Epithelial cell of esophagus (primary cell): ENCODE measurements at regions not wholly inside any gene's neighbourhood (a gene's known extent, or its start where the extent isn't known, plus 50 kb on each side); places are given as distances from the start of the nearest gene placed in this dataset.

ENCODE experiments used
- DNase-seq: peaks from one replicate; pipeline ENCODE4 v3.0.0; 2010; ENCODE audit warnings: low read depth
- H3K4me3 ChIP-seq: 2 replicates; pipeline ENCODE4 v1.5.1; 2011; ENCODE audit warnings: mild to moderate bottlenecking, low read length, control low read depth
- CTCF ChIP-seq: IDR thresholded peaks from 2 replicates; pipeline ENCODE4 v1.5.1; 2011; ENCODE audit warnings: low read depth, mild to moderate bottlenecking, low read length, control low read depth, inconsistent platforms; ENCODE audit not compliant: insufficient read depth; ENCODE audit errors: missing control alignments

- DNase-seq = no peak
- H3K4me3 ChIP-seq = no peak overlapping the region
Measured at GRCh38 chr9:93730217-93730616, 153.8 kb downstream of the PHF2 start.

More at GRCh38 chr9:93730217-93730616, 153.8 kb downstream of the PHF2 start:
- no peak for TF ChIP-seq CTCF
